ENCODE measurements at regions not wholly inside any gene's neighbourhood (a gene's known extent, or its start where the extent isn't known, plus 50 kb on each side); places are given as distances from the start of the nearest gene placed in this dataset.

GRCh38 chrX:147847999-147848398 lies 63.7 kb upstream of the FMR1 start:
- Histone ChIP-seq H3K27me3 (ENCODE audit: insufficient read depth, low read length) (no peaks in the 10 kb centered on the region), H3K4me3 (ENCODE audit: low read length) (no peak overlapping the region), H3K9ac (ENCODE audit: low read depth, low read length) (no peak overlapping the region), H3K9me3 (ENCODE audit: insufficient read depth, low read depth, low read length) (no peaks in the 10 kb centered on the region), H3K27ac (ENCODE audit: low read length) (no peak overlapping the region), H3K36me3 (ENCODE audit: insufficient read depth, low read depth, low read length) (no peaks in the 10 kb centered on the region), H3K4me1 (ENCODE audit: insufficient read depth, low read length) (no peaks in the 10 kb centered on the region; the same call in 1 of the 2 replicates)

- Histone ChIP-seq H3K36me3 (ENCODE audit: insufficient read depth, low read depth, low read length) (no peaks in the 10 kb centered on the region), H3K9me3 (ENCODE audit: insufficient read depth, low read depth, low read length) (no peaks in the 10 kb centered on the region), H3K4me3 (ENCODE audit: low read length) (no peak overlapping the region), H3K9ac (ENCODE audit: low read depth, low read length) (no peak overlapping the region), H3K4me1 (ENCODE audit: insufficient read depth, low read length) (no peaks in the 10 kb centered on the region; the same call in 1 of the 2 replicates), H3K27ac (ENCODE audit: low read length) (no peak overlapping the region), H3K27me3 (ENCODE audit: insufficient read depth, low read length) (no peaks in the 10 kb centered on the region)
These were observed 62.9 kb upstream of the FMR1 start for GRCh38 chrX:147848543-147849443.

DNA sequence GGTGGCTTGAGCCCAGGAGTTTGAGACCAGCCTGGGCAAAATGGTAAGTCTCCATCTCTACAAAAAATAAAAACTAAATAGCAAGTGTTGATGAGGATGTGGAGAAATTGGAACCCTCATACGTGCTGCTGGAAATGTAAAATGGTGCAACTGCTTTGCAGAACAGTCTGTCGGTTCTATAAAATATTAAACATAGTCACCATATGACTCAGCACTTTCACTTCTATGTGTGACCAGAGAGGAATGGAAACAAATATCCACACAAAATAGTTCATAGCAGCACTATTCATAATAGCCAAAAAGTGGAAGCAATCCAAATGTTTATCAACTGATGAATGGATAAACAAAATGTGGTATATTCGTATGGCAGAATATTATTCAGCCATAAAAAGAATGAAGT lies 60.8 kb upstream of the FMR1 start:
- Histone ChIP-seq H3K4me1 (ENCODE audit: insufficient read depth, low read length) (no peaks in the 10 kb centered on the region; the same call in 1 of the 2 replicates), H3K27me3 (ENCODE audit: insufficient read depth, low read length) (no peaks in the 10 kb centered on the region), H3K9ac (ENCODE audit: low read depth, low read length) (no peak overlapping the region), H3K9me3 (ENCODE audit: insufficient read depth, low read depth, low read length) (no peaks in the 10 kb centered on the region), H3K27ac (ENCODE audit: low read length) (no peak overlapping the region), H3K4me3 (ENCODE audit: low read length) (no peak overlapping the region), H3K36me3 (ENCODE audit: insufficient read depth, low read depth, low read length) (no peaks in the 10 kb centered on the region)

DNA sequence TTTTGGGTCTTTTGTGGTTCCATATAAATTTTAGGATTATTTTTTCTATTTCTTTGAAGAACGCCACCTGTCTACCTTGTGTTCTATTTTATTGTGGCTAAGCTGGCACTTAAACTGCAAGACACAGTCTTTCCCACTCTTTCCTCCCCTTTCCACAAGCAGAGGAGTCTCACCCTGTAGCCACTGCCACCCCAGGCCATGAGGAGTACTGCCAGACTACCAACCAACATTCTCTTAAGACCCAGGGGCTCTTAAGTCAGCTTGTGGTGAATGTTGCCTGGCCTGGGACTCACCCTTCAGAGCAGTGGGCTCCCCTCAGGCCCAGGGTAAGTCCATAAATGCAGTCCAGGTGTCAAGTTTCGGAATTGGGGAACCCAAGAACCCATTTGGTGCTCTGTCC lies 58.0 kb upstream of the FMR1 start:
- Histone ChIP-seq H3K9me3 (ENCODE audit: insufficient read depth, low read depth, low read length) (no peaks in the 10 kb centered on the region), H3K4me1 (ENCODE audit: insufficient read depth, low read length) (no peaks in the 10 kb centered on the region; the same call in 1 of the 2 replicates), H3K27ac (ENCODE audit: low read length) (no peak overlapping the region), H3K4me3 (ENCODE audit: low read length) (no peak overlapping the region), H3K27me3 (ENCODE audit: insufficient read depth, low read length) (no peaks in the 10 kb centered on the region), H3K9ac (ENCODE audit: low read depth, low read length) (no peak overlapping the region), H3K36me3 (ENCODE audit: insufficient read depth, low read depth, low read length) (no peaks in the 10 kb centered on the region)

- Histone ChIP-seq H3K9me3 (ENCODE audit: insufficient read depth, low read depth, low read length) (no peaks in the 10 kb centered on the region), H3K9ac (ENCODE audit: low read depth, low read length) (no peak overlapping the region), H3K4me3 (ENCODE audit: low read length) (no peak overlapping the region), H3K27me3 (ENCODE audit: insufficient read depth, low read length) (no peaks in the 10 kb centered on the region), H3K4me1 (ENCODE audit: insufficient read depth, low read length) (no peaks in the 10 kb centered on the region), H3K36me3 (ENCODE audit: insufficient read depth, low read depth, low read length) (no peaks in the 10 kb centered on the region), H3K27ac (ENCODE audit: low read length) (no peak overlapping the region)
These were observed 52.1 kb upstream of the FMR1 start for GRCh38 chrX:147859666-147860065.
